GM21447 (cell line): ENCODE measurements at regions not wholly inside any gene's neighbourhood (a gene's known extent, or its start where the extent isn't known, plus 50 kb on each side); places are given as distances from the start of the nearest gene placed in this dataset.

Experiments used
- ATAC-seq: cut with Tn5 transposase; IDR thresholded peaks from one replicate; pipeline ENCODE4 v1.9.1; 2021; ENCODE audit not compliant: unreplicated experiment

- no peak for ATAC-seq
Observed at GRCh38 chr2:105625632-105626031, 119.1 kb upstream of the NCK2 start.

GRCh38 chr2:105621038-105621437 is 123.7 kb upstream of the NCK2 start:
- ATAC-seq, result no peak

DNA sequence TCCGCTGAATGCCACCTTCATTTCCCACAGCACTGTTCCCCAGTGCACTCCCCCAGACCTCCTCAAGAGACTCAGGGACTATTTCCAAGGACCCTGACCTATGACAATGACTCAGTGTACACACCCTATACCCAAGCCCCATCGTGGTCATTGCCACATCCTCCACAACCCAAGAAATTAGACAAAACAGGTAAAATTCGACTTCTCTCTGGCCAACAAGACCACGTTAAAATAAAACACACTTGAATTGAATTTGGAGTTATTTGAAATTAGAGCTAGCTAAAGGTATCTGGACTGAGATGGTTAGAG is 126.4 kb upstream of the NCK2 start:
- no peak for ATAC-seq

- no peak for ATAC-seq
Observed at GRCh38 chr2:105617631-105618350, 126.9 kb upstream of the NCK2 start.

DNA sequence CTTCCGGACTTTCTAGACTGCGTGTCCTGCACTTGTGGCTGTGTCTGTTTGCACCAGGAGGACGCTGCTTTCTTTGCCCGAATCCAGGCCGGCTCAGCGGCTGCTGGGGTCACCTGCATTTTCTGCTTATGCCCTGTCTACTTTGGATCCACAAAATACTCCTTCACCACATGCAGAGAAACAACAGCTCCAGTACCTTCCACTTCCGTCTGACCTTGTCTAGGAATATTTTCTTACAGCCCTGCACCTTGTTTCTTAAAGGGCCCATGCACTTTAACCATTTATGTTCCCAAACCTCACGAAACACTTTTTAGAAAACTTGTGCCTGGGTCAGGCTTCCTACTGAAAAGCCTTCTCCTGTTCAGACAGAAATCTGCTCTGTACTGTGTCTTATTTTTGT is 129.4 kb upstream of the NCK2 start:
- no peak for ATAC-seq

DNA sequence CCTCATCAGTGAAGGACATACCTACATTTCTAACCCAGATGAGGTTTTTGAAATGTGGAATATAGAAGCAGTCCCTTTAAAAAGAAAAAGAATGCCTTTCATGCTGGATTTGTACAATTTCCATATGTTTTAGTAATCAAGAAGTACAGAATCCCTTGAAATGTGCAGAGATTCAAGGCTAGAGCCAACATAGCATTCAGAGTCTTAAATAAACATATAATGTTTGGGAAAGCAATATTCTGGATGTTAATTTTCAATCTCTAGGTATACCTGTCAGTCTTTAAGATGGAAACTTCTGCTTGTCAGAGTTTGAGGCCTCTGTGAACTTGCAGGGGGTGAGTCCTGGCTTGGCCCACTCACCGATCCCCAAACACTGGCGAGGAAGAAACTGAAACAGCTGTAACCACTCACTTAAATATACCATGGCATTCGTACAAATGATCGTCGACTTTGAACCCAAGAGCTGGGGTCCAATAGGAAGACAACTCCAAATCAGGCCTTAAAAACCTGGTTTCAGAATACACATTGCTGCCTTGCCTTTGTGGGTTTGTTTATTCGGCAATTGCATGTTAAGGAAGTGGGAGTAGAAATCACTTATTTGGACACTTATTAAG is 132.8 kb upstream of the NCK2 start:
- ATAC-seq, result no peak

DNA sequence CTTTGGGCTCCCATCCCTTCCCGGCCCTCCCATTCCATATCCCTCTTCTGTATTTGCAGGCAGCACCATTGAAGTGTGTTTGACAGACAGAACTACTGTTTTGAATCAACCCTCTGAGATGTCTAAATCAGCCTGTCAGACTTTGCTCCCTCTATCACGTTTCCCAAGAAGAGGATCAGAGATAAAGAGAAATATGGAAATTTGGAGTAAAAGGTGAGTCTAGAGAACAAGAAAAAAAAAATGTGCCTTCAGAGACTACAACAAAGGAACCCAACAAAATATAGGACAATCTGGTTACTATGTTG is 133.4 kb upstream of the NCK2 start:
- ATAC-seq, result no peak

DNA sequence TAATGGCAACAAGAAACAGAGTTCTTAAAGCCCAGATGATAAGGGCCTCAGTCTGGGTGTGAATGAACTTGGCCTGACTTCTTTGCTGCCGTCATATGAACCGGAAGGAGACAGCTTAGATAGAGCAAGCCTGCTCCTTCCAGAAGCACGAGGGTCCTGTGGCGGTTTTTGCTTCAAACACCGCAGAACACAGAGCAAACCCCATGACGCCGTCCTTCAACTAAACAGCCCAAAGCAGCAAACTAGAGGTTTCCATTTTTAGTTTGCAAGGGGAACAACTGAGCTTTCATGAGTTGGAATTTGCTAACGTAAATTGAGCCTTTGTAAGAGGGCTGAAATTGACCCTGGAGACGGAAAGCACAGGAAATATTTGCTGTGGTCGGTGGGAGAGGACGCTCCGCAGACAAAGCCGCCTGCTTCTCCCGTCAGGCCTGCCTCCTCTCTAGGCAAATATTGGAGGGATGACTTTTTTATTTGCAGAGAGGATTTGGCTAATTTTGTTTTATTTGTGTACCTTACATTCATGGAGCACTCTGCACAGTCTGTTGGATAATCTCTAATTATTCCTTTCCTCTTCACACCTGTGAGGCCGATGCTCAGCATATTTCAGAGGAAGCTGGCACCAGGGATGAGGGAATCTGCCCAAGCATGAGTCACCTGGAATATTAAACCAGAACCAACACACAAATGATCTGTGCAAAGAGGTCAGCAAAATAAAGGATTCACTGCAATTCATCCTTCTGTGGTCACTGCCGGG is 134.0 kb upstream of the NCK2 start:
- no peak for ATAC-seq

DNA sequence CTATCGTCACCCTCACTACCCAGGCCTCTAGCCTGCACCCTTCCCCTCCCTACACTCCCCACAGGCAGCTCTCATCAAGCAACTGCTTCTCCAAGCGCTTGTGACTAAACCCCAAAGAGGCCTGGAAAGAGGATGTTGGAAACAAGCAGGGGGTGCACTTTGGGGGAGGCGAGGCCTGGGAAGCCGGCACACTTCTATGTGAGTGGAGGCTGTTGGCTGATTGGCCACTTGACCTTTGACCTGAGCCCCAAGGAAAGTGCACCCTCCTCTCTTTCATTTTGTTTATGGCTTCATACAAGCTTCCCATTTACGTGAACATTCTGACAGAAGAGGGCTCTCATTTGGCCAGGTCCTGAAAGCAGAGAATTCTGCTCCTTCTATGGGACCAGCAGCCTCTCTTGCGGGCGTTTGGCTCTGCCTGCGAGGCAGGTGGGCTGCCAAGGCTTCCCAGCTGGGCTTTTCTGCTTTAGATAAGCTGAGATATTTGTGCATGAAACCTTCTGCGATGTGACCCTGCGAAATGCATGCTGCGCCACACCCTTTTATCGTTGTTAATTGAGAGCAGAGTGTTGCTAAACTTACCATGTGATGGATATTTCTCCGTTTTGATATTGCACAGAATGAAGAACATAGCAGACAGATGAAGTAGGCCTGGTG is 134.8 kb upstream of the NCK2 start:
- ATAC-seq, result no peak

GRCh38 chr2:105607920-105608504 is 136.7 kb upstream of the NCK2 start:
- no peak for ATAC-seq

DNA sequence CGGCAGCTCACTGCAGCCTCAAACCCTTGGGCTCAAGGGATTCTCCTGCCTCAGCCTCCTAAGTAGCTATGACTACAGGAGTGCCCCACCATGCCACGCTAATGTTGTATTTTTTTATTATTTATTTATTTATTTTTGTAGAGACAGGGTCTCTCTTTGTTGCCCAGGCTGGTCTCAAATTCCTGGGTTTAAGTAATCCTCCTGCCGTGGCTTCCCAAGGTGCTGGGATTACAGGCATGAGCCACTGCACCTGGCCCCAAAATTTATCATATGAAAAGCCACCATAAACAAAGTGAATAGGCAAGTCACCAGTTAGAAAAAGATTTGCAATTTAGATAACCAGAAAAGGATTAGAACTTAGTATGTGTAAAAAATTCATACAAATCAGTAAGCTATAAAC is 138.6 kb upstream of the NCK2 start:
- ATAC-seq, result no peak

GRCh38 chr2:105604938-105605337 is 139.8 kb upstream of the NCK2 start:
- ATAC-seq, result no peak

DNA sequence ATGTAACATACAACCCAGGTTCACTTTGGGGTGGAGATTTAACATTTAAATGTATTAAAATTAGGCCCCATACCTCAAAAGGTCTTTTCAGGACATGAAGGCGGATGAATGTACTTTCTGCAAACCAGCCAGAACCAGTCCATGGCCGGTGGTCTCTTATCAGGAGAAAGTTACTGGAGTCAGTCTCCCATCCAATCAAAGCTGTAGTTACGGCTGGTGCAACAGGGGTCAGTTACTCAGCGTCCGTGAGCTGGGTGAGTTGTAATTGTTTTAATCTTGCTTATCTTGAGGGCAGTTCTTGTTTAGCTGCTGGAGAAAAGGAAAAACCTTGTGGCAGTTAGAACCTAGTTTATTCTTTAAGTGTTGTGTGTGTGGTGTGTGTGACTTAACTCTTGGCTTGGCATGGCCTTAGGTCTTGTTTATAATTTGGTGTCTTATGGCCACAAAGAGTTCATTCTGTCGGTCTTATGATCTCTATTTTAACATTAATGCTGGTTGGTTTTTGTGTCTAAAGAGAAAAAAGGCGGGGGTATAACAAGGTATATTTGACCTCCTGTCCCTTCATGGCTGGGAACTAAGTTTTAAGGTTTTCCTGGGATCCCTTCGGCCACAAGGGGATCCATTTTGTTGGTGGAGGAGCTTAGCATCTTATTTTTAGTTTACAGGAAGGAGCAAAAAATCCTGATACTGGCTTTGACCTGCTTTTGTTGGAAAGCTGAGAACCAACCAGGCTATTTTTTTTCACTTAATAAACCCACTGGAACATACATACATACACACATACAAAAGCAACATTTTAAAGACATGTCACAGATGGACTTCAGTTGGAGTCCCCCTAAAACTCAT is 143.5 kb upstream of the NCK2 start:
- ATAC-seq, result no peak

- ATAC-seq, result no peak
Observed at GRCh38 chr2:105600602-105600948, 144.1 kb upstream of the NCK2 start.

GRCh38 chr2:105600037-105600442 is 144.7 kb upstream of the NCK2 start:
- no peak for ATAC-seq

- no peak for ATAC-seq
Observed at GRCh38 chr2:105598829-105599698, 145.6 kb upstream of the NCK2 start.

DNA sequence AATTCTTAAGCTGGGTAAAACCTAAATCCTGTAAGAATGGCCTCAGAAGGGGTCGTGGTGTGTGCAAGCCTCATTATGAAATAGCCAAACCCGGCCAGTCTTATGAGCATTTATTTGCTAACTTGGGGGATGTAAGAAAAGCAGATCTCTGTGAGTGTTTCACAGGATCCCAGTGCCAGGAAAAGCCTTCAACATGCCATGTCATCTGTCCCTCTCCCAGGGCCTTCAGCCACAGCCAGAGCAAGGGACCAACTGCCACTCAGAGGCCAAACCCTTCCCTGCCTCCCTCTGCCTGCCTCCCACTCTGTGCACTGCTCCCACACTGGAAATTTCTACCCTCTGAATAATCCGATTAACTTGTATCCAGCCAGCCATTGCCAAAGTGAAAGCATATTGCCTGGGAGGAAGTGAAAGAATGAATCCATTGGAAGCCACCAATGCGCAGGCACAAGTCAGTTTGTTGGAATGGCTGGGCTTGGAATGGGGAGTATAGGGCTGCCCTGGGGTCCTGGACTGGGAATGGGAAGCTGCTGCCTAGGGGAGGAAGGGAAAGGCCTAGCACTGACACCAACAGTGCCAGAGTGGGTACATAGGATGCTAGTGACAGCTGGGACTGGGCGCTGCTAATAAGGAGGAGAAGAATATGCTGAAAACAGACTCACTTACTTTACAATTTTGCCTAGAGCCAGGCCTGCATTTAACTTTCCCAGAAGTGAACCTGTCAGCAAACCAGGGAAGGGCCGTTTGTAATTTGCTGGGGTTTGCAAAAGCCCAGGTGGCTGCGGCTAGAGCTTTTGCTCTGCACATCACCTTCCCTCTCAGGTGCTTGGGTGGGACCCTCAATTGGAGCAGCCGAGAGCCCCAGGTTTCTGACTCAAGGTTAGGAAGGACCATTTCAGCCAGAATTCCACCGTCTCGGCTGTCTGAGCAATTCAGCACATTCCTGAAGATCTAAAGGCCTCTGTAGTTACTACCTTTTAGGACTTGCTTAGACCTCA is 146.6 kb upstream of the NCK2 start:
- ATAC-seq, result no peak

- no peak for ATAC-seq
Observed at GRCh38 chr2:105597011-105597805, 147.5 kb upstream of the NCK2 start.
